SKM-1 (cell line): ENCODE measurements at regions not wholly inside any gene's neighbourhood (a gene's known extent, or its start where the extent isn't known, plus 50 kb on each side); places are given as distances from the start of the nearest gene placed in this dataset.

ENCODE experiments used
- DNase-seq: peaks from one replicate; lab custom pipeline; 2025; ENCODE audit not compliant: unreplicated experiment; lab: John Stamatoyannopoulos, UW

DNA sequence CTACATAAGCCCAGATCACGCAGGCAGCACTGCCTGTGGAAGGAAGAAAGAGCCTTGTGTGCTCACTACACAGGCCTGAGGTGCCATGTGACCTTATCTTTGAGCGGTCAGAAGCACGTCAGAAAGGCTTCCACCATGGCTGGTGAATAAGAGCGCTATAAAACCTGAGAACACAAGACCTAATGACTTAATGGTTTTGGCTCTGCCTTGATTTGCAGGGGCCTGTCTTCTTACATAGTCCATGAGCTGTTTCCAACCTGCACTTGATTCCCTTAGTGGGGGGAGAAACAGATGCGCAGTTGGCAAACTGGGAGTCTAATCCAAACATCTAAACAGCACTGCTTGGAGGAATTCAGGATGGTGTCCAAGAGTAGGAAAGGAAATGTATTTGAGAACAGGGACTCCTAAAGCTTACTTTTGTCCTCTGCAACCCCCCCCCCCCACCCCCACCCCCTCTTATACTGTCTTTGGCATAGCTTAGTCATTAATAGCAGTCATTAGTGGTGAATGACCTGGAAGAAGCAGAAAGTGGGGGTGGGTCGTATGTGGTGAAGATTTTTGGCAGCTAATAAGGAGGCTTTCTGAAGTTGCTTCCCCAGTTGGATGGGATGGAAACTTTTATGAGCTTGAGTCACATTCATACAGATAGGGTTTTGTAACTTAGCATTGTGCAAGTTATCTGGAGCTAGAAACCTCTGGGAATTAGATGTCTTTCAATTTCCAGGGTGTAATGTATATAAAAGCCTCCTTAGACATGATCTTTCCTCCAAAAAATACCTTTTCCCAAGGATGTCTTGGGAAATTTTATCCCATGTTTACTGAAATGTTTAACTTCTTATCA is 454.1 kb downstream of the MEIS1 start:
- no peak for DNase-seq

DNA sequence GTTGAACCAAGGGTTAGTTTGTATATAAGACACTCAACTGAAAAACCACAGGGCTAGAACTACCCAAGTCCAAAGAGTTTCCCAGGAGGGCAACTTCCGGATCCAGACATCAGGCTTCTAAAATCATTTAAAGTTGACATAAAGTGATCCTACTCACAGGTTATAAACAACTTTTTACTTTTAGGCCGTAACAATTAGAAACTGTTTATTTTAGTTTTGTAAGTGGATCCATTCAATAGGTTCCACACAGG is 454.6 kb downstream of the MEIS1 start:
- DNase-seq: no peak

DNA sequence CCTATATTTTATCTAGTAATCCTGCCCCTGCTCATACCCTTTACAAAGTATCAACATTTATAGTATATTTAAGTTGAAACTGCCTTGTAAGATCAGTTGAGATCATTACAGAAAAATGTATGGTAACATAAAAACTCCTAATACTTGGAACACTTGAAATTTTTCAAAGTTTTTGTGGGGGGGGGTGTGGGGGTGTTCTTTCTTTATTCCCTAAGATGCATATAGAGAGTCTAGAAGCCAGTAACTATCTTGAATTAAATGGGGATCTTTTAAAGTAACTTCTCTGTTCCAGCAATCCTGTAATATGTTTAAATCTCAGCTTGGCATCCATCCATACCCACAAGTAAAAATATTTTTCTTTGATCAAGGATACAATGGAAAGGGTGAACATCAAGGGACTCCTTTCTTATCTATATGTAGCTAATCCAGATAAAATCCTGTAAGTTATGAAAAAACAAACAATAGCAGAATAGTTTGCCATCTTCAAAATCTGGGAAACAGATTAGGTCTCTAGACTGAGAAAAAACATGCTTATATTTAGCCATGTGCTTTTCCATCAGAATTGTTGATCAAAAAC is 455.3 kb downstream of the MEIS1 start:
- no peak for DNase-seq

DNA sequence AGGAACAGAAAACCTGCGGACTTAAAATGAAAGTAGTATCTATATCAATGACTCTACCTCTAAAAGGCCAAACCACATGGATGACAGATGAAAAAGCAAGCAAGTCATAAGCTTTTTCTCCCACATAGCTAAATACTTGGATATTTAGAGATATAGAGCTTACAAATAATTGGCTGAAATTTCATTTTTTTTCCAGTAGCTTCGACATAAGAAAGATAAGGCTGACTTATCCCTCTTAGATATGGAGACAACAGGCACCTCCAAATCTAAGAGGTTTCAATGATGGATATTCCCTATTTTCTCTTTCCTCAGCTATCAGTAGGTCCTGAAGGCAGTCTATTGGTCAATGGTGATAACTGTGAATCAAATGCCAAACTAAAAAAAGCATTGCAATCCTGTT is 460.3 kb downstream of the MEIS1 start:
- DNase-seq: no peak

DNA sequence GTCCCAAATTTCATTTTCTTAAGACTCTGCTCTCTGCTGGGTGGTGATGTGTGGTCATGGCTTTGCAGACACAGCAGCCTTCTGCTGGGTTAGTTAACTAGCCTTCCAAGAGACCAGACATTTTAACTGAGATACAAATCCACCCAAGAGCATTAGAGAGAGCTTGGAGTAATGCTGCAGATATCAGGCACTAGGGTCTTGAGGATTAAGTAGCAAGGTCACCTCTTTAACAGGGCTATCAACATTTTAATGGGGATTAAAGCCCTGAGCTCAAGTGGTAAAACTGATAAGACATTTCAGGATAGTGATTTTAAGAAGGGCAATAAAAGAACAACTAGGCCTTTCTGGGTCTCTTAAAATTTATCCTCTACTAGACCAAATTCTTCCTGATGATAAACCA is 461.2 kb downstream of the MEIS1 start:
- DNase-seq: no peak

DNA sequence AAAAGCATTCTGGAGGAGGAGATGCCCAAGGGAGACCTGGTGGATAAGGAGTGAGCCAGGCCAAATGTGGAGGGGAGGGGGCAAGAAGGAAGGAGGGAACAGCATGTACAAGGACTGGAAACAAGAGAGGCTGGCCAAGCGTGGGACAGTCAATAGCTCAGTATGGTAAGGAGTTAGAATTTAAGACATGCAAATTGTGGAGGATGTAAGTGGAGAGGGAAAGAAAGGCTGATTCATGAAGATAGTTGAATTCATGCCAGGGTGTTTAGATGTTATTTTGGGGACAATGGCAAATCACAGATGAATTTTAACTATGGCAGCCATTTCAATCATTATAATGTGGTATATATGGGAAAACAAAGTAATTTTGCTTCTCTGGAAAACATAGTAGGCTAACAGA is 462.3 kb downstream of the MEIS1 start:
- DNase-seq: no peak

DNA sequence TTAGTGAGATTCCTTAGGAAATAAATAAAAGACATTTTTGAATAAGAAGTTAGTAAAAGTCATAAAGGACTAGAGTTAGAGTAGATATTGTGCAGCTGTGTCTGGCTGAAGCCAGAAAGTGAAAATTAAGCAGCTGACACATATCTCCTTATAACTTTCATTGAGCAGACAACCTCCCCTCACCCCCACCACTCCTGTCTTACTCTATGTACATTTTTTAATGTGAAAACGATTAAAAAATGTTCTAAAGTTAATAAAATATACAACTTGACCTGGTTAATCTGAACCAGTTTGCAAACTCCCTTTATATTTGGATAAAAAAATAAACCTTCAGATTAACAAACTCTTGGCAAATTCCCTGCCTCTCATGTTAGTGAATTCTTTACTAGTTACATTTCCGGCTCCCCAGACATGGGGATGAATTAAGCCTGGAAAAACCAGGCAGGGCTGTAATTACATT is 462.8 kb downstream of the MEIS1 start:
- DNase-seq: no peak

DNA sequence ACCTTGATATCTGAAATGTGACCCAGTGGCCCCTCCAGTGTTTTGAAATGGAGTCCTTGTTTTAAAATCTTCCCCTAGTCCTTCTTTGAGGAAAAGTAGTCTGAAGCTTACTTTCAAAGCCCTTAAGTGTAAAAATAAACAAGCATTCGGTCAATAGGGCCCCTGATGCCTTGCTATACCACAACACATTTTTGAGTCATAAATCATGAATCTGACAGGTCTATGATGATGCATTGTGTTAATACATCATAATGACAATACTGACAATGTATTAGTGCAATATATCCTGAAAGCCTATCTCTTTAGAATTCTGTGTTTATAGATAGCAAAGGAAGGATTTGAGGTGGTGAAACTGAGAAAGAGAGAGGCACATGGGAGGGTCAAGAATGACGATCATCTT is 464.2 kb downstream of the MEIS1 start:
- DNase-seq: no peak

DNA sequence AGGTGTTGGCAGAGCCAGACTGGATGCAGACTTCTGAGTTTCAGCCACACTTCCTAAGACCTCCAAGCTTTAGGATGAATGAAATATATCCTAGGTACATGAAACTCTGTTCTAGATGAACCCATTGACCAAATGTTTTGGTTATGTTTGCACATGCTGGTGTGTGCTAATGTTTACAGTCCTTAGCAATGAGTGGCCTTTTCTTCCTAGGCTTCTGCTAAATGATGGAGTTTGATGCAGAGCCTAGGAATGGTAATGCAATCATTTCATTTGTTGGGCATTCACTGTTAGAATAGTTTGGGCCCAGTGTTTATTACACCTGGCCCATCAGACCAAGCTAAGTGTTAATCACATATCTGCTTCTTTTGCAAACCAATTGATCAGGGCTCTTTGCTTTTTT is 464.7 kb downstream of the MEIS1 start:
- no peak for DNase-seq

DNA sequence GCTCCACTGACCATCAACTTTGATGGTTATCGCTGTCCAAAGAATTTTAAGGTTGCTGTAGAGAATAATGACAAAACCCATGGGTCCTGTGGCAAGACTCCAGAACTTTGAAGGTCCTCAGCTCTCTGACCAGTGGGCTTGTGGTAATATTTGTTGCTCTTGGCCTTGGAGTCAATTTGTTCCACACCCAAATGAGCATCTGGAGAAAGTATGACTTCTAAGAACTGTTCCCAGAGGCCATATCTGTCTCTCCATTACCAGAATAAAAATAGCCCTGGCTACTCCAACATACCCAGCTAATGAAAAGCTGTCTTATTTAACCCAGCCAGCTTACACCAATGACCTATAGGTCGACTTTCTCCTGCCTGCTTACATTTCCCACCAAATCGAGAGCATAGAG is 466.4 kb downstream of the MEIS1 start:
- DNase-seq: no peak

DNA sequence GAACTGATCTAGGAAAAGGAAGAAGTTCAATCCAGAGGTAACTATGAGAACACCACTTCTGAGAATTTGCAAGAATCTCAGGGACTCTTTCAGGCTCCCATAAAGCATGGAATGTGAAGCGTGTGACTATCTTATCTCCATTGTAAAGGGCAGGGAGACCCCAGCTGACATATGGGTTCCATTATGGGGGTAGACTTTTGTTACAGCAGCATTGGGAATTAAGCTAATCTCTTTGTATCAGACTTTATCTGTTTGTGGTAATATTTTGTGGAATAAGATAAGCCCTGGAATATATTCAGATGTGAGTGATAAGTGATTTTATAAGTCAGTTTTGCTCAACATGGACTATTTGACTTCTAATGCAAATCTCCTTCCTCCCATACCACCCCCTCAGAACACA is 468.3 kb downstream of the MEIS1 start:
- DNase-seq: no peak

DNA sequence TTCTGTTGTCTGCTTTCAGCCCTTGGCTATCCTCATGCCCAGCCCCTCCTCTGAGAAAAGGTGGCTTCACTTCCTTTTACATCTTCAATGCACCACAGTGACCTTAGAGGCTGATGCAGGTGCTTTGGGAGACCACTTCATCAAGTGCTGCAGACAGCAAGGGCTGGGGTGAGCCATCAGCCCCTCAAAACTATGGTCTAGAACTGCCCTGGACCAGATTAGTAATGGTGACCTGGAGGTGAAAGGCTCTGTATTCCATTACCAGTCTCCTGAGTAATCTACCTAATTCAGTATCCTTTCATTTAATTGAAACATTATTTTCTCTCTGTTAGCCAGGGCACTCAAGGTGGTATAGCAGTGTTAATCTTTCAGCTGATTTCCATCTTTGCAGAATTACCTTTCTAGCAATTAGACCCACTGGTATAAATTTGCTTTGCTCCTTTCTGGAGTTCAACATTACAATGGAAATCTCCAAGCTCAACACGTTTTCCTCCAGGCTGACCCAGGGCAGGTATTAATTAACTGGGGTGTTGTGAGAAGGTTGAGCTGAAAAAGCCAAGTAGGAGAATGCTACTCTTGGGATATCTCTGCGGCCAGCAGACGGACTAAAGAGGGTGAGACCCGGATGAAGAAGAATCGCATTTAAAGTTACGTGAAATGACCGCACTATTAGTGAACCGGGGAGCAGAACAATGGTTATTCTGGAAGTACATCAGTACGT is 469.0 kb downstream of the MEIS1 start:
- no peak for DNase-seq

DNA sequence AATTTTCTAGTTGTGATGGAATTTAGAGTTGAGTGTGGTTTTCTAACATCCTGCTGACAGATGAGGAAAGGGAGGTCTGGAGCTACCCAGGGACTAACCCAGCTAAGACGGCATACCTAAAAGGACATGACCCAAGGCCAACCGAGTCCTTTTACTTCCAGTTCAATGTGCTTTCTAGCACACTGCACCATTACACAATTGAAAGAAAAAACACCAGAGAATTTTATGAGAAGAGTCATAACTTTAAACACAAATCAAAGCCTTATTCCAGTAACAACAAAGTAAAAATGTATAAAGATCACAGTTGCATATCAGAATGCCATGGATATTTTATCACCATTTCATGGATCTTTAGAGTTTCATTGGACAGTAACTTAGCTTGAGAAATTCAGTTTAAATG is 480.3 kb downstream of the MEIS1 start:
- DNase-seq: no peak

DNA sequence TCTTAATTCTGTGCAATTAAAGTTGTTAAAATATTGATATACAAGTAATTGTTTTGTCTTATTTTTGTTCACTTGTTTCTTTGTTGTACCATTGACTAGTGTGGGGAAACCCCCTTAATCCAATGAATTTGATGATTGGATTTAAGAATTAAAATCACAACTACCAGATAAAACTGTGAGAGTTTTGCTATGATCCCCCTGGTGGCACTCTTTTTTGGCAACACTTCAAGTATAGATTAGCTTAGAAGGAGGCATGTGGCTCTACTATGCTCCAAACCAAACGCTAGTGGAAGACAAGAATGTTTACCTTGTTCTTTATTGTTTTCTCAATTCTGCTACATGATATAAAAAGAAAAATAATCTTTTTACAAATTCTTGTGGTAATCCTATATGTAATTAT is 477.8 kb upstream of the ETAA1 start:
- DNase-seq: no peak

DNA sequence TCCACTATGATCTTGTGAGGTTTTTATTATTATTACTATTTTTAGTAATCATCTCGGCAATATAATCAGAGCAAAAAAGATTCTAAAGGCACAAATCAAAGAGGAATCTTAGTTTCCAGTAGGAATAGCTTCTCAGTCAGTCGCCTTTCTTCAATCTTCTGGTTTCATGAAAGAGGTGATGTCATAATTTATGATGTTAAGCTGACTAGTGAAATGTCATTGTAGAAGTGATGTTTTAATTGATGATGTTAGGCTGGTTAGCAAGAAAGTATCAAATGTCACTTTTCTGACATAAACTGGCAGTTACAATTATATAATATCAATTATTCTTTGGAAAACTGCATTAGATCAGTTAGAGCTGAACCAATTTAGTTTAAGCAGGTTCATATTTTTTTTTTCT is 476.7 kb upstream of the ETAA1 start:
- no peak for DNase-seq

DNA sequence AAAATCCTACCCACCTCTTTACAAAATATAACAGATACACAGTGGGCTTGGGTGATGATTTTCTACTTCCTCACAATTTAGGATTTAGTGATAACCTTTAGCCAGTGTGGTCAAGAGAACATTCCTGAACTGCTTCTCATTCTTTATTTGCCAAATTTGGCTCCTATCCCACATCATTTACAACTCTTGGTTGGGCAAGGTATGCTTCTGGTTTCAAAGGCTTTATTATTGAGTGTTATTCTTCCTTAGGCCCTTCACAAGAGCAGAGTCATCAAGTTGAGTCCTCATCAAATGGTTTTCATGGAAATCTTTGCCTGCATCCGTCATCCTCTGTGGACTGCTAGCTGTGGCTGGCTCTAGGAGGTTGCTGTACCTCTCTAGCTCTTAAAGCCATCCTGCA is 472.0 kb upstream of the ETAA1 start:
- no peak for DNase-seq

DNA sequence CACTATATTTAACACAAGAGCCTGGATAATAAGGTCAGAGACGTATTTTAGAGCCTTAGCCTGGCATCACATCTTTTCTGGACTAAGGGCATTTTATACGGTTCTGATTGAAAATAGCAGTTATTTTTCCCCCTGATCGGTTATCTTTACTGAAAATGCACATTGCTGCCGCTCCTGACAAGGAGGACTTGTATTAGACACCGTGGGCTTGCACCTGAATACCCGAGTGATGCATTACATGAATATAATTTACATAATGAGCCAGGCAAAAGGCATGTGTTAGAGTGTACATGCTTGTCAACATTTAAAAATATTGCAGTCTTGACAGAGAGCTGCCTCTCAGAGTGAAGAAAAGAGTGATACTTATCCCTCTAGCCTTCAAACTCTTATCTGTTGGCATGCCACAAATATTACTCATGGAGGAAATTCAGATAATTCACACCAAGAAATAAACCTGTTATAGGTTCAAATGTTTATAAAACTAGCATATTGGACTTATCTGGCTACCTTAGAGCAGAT is 470.5 kb upstream of the ETAA1 start:
- no peak for DNase-seq

DNA sequence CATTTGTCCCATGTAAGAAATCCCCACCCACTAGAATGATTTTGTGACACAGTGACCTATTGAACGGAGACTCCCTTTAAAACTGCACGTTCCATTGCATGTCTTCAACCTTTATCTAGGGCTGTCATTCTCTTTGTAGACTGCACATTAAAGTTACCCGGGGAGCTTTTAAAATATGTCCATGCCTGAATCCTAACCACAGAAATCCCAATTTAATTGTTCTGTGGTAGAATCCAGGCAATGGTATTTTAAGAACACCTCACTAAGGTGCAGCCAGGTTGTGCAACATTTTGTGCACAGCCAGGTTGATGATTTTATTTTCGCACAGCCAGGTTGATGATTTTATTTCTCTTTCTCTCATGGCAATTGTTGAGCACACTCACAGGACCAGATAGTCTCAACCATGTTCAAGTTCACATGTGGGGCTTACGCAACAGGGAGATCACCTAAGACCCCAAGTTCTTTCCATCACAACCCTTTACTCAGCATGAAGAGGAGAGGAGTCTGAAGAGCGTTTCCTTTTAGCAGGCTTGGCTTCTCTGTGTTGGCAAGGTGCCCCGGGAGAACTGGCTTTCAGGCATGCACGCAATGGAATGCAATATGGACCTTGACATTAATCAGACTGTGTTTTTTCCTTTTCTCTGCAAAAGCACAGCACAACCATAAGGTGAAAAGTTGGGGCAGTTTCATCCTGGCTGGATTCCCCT is 467.3 kb upstream of the ETAA1 start:
- no peak for DNase-seq

DNA sequence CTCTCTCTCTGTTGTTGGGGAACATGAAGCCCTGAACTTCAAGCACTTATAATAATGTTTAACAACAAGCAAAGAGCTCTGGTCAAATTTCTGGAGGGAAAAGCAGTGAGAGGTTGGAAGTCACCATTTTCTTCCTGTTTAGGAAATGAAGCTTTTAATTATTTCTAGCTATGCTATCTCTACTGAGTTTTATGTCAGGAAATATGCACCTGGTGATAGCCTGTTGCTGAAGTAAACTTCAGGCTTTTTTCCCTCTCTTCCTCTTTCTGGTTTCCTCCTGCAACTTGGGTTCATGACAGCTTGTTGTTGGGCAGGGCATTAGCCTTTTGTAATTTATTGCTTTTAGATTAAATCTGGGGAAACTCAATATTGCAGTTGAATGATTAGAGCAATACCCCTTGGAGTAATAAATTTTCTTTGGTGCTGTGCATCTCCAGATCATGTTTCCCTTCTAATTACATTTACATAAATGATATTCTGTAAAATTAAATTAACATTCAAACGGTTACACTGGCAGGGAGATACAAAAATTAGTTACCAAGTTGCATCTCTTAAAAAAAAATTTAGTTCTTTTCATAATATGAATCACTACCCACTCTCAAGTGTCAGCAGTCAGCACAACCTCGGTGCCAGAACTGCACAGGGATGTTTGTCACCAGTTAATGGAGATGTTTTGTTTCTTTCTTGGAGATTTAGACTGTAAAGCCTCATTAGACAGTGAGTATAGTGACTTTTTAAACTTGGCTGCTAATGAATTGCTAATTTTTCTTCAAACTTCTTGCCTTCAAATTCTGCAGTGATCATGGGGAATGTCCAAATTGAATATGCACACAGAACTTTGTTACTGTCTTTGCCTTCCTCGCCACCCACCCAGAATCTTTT is 466.6 kb upstream of the ETAA1 start:
- no peak for DNase-seq

DNA sequence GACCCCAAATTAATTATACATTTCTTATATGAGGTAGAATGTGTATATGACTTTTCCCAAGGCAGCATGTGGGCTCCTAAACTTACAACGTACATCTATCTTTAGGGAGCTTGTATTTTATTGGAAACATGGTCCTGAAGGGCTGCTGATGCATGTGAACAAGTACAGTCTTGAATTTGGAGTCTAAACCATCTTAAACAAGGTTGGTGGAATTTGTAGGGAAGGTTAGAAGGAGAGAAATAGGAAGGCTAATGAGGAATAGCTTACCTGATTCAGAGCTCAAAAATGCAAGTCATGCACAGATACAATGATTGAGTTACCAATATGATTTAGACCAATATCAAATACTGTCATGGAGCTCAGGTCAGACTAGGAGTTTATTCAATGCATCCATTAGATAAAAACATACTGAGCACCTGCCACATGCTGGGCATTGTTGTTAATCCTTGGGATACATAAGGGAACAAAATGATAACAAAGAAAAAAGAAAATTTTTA is 458.6 kb upstream of the ETAA1 start:
- DNase-seq: no peak

DNA sequence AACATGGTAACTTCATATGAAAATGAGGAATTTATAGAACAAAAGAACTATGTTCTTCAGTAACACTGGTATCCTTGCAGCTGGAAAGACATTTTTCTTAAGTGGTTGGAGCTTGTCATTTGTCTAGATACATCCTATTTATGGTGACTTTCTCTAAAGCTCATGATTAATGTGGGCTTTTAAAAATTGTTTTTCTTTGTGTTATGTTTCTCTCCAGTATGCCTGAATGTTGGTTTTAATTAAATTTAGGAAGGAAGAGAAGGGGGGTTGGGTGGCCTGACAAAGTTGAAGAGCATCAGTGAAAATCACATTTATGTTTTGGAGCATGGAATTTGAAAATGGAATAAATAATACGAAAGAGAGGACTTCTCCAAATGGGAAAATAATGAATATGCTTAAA is 457.1 kb upstream of the ETAA1 start:
- DNase-seq: no peak
